ENCODE measurements at regions not wholly inside any gene's neighbourhood (a gene's known extent, or its start where the extent isn't known, plus 50 kb on each side); places are given as distances from the start of the nearest gene placed in this dataset.

GRCh38 chr2:7773362-7774360 lies 856.4 kb downstream of the RNF144A start:
- DNase-seq: peak; percentile 49 to 61

GRCh38 chr2:7774481-7774880 lies 857.3 kb downstream of the RNF144A start:
- DNase-seq: peak in 1 of 2 experiments; percentile 26

GRCh38 chr2:7777668-7778067 lies 860.5 kb downstream of the RNF144A start:
- DNase-seq: no peak

- DNase-seq: no peak
Observed at GRCh38 chr2:7780321-7780720, 863.1 kb downstream of the RNF144A start.

GRCh38 chr2:7785700-7786099 lies 868.5 kb downstream of the RNF144A start:
- no peak for DNase-seq

GRCh38 chr2:7788736-7789135 lies 871.5 kb downstream of the RNF144A start:
- no peak for DNase-seq

- no peak for DNase-seq
Observed at GRCh38 chr2:7792031-7792651, 874.9 kb downstream of the RNF144A start.

GRCh38 chr2:7795778-7796563 lies 878.8 kb downstream of the RNF144A start:
- no peak for DNase-seq

- no peak for DNase-seq
Observed at GRCh38 chr2:7800031-7800430, 881.8 kb upstream of the ID2 start.

- no peak for DNase-seq
Observed at GRCh38 chr2:7801212-7801611, 880.6 kb upstream of the ID2 start.

GRCh38 chr2:7803515-7803914 lies 878.3 kb upstream of the ID2 start:
- DNase-seq: no peak

GRCh38 chr2:7809640-7810039 lies 872.2 kb upstream of the ID2 start:
- DNase-seq: no peak

- no peak for DNase-seq
Observed at GRCh38 chr2:7811073-7811472, 870.8 kb upstream of the ID2 start.

- no peak for DNase-seq
Observed at GRCh38 chr2:7812231-7812995, 869.4 kb upstream of the ID2 start.

GRCh38 chr2:7813541-7814292 lies 868.1 kb upstream of the ID2 start:
- DNase-seq: no peak

GRCh38 chr2:7815726-7816125 lies 866.1 kb upstream of the ID2 start:
- DNase-seq: no peak

- no peak for DNase-seq
Observed at GRCh38 chr2:7816233-7816632, 865.6 kb upstream of the ID2 start.

- DNase-seq: no peak
Observed at GRCh38 chr2:7816944-7817343, 864.9 kb upstream of the ID2 start.

GRCh38 chr2:7819316-7819715 lies 862.5 kb upstream of the ID2 start:
- DNase-seq: no peak

- DNase-seq: no peak
Observed at GRCh38 chr2:7819850-7820249, 862.0 kb upstream of the ID2 start.

- DNase-seq: no peak
Observed at GRCh38 chr2:7824211-7824610, 857.6 kb upstream of the ID2 start.

All from activated CD4-positive, alpha-beta T cell treated with anti-CD3 and anti-CD28 coated beads, Interleukin-2, amount 50 U/mL, for 48 hours (primary cell).